ENCODE measurements at regions not wholly inside any gene's neighbourhood (a gene's known extent, or its start where the extent isn't known, plus 50 kb on each side); places are given as distances from the start of the nearest gene placed in this dataset.
"Not testable (repeated sequence)": the region's sequence is repeated elsewhere in the genome, so short reads cannot be mapped to it uniquely, and the experiment has no call there.

DNA sequence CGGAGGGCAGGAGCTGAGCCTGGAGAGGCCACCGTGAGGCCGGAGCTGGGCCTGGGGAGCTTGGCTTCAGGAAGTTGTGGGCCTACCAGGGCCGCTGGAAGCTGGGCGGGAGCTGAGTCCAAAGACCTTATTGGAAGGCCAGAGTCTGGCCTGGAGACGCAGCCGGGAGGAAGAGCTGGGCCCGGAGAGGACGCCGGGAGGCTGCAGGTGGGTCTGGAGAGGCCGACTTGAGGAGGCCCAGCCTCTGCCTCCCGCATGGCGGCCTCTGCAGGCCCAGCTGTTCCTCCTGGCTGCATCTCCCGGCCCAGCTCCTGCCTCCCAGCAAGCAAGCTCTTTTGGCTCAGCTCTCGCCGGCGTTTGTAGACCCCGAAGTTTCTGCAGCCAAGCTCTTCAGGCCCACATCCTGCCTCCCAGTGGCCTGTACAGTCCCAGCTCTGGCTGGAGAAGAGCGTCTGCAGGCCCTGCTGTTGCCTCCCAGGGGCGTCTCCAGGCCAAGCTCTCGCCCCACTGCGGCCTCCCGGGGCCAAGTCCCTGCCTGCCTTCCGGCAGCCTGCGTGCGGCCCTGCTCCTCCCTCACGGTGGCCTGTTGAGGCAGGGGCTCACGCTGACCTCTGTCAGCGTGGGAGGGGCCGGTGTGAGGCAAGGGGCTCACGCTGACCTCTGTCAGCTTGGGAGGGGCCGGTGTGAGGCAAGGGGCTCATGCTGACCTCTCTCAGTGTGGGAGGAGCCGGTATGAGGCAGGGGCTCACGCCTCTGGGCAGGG is 70.4 kb upstream of the COBL start:
- not testable (repeated sequence) for DNase-seq

- not testable (repeated sequence) for DNase-seq
These were observed 69.6 kb upstream of the COBL start for GRCh38 chr7:51386184-51386583.

DNA sequence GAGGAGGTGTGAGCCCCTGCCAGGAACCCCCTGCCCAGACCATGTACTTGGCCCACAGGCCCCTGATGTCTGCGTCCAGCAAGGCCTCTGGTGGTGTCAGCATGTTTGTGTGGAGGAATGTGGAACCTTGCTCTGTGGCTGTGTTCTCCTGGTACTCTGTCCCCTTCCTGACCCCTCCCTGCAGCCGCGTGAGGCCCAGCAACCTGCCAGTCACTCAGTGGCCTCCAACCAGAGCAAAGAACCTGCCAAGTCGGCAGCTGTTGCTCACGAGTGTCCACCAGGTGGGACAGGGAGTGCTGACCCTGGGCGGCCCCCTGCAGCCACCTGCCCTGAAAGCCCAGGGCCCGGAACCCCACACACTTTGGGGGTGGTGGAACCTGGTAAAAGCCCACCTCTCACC is 65.6 kb upstream of the COBL start:
- DNase-seq: not testable (repeated sequence)

DNA sequence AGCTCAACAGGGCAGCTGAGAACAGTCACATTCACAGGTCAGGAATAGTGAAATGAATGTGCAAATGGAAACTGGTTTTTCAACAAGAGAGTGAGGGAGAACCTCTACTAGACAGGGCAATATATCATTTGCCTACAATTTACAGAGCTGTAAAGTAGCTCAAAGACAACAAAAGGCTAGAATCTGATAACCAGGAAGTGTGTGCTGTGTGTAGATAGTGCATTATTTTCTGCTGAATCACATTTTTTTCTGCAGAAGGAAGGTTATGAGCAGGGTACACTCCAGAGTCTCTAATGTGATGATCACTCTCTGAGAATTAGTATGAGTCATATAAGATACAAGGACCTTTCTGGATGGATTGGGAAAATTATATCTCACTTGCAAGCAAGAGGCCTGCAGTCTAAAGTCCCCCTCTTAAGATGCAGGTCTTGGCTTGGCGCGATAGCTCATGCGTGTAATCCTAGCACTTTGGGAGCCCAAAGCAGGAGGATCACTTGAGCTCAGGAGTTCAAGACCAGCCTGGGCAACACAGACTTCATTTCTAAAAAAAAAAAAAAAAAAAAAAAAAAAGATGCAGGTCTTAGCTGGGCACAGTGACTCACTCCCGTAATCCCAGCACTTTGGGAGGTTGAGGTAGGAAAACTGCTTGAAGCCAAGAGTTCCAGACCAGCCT is 59.9 kb upstream of the COBL start:
- no peak for DNase-seq

- no peak for DNase-seq
These were observed 58.3 kb upstream of the COBL start for GRCh38 chr7:51374936-51375335.

- DNase-seq: not testable (repeated sequence)
These were observed 57.0 kb upstream of the COBL start for GRCh38 chr7:51373607-51374006.

GRCh38 chr7:51369746-51370145 is 53.1 kb upstream of the COBL start:
- DNase-seq: no peak

DNA sequence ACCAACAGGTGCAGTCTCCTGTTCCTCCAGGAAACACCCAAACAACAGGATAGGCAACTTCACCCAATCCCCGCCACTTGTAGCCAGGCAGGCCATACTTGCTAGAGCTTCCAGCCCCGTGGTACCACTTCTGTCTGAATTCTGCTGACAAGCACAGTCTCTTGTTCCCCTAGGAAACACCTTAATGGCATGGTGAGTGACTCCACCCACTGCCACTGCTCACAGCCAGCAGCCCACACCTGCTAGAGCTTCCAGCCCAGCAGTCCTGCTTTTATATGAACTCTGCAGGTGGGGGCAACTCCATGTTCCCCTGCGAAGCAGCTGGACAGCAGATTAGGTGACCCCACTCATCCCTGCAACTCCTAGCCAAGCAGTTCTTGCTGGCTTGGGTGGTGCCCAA is 52.6 kb upstream of the COBL start:
- not testable (repeated sequence) for DNase-seq

GRCh38 chr7:51368334-51368733 is 51.7 kb upstream of the COBL start:
- DNase-seq: no peak

- no peak for DNase-seq
These were observed 51.0 kb upstream of the COBL start for GRCh38 chr7:51367614-51367968.

GRCh38 chr7:51366930-51367613 is 50.5 kb upstream of the COBL start:
- no peak for DNase-seq
